T-helper 1 cell (primary cell): ENCODE measurements at regions not wholly inside any gene's neighbourhood (a gene's known extent, or its start where the extent isn't known, plus 50 kb on each side); places are given as distances from the start of the nearest gene placed in this dataset.

ENCODE experiments used
- DNase-seq, 5 donors: peaks; one replicate each; pipeline ENCODE4 v3.0.0-alpha.2; 2012 to 2020

GRCh38 chr20:52294106-52294628, 102.6 kb upstream of the ZFP64 start:
- DNase-seq = no peak

GRCh38 chr20:52291109-52291508, 99.5 kb upstream of the ZFP64 start:
- DNase-seq = no peak

- no peak for DNase-seq
These were observed 99.0 kb upstream of the ZFP64 start for GRCh38 chr20:52290569-52290968.

- DNase-seq = no peak
These were observed 98.5 kb upstream of the ZFP64 start for GRCh38 chr20:52289956-52290565.

- no peak for DNase-seq
These were observed 88.8 kb upstream of the ZFP64 start for GRCh38 chr20:52280407-52280806.

- DNase-seq = no peak
These were observed 88.1 kb upstream of the ZFP64 start for GRCh38 chr20:52279706-52280105.

GRCh38 chr20:52275181-52275691, 83.7 kb upstream of the ZFP64 start:
- DNase-seq = no peak

GRCh38 chr20:52270696-52271095, 79.1 kb upstream of the ZFP64 start:
- no peak for DNase-seq

- DNase-seq = no peak
These were observed 78.5 kb upstream of the ZFP64 start for GRCh38 chr20:52270001-52270606.

GRCh38 chr20:52269321-52269720, 77.7 kb upstream of the ZFP64 start:
- no peak for DNase-seq

- DNase-seq = no peak
These were observed 76.7 kb upstream of the ZFP64 start for GRCh38 chr20:52268184-52268749.

GRCh38 chr20:52267418-52267817, 75.8 kb upstream of the ZFP64 start:
- no peak for DNase-seq

- DNase-seq = no peak
These were observed 72.2 kb upstream of the ZFP64 start for GRCh38 chr20:52263757-52264156.

GRCh38 chr20:52261792-52262191, 70.2 kb upstream of the ZFP64 start:
- DNase-seq = no peak

GRCh38 chr20:52259295-52259694, 67.7 kb upstream of the ZFP64 start:
- DNase-seq = no peak

- DNase-seq = no peak
These were observed 64.9 kb upstream of the ZFP64 start for GRCh38 chr20:52256454-52256853.

GRCh38 chr20:52252664-52253063, 61.1 kb upstream of the ZFP64 start:
- no peak for DNase-seq

- DNase-seq = no peak
These were observed 60.2 kb upstream of the ZFP64 start for GRCh38 chr20:52251827-52252226.

- DNase-seq = no peak
These were observed 59.6 kb upstream of the ZFP64 start for GRCh38 chr20:52251136-52251700.

GRCh38 chr20:52247548-52247947, 56.0 kb upstream of the ZFP64 start:
- no peak for DNase-seq

GRCh38 chr20:52246366-52246765, 54.8 kb upstream of the ZFP64 start:
- DNase-seq = no peak

GRCh38 chr20:52244702-52245101, 53.1 kb upstream of the ZFP64 start:
- DNase-seq = no peak
